ENCODE measurements at regions not wholly inside any gene's neighbourhood (a gene's known extent, or its start where the extent isn't known, plus 50 kb on each side); places are given as distances from the start of the nearest gene placed in this dataset.

- no peak for TF ChIP-seq Cebpa-rat (IDR thresholded peaks at IDR 0.05)
- Histone ChIP-seq H3K9me3 (replicated peaks in 1 of 11) (no peaks in the 10 kb centered on the region), H3K27me3 (no peaks in the 10 kb centered on the region), H3K27ac (no peak overlapping the region), H3K36me3 (no peaks in the 10 kb centered on the region), H3K4me1 (peaks cover 0 to 7% (median 0%) of the 10 kb centered on the region in 10 experiments; a peak in 5 of 20 replicates), H4K20me1 (no peaks in the 10 kb centered on the region), H3K4me3 (no peak overlapping the region), H3K4me2 (no peak overlapping the region), H3K9ac (no peak overlapping the region)
Measured at GRCh38 chr6:164025180-164025579, 610.7 kb downstream of the QKI start.

DNA sequence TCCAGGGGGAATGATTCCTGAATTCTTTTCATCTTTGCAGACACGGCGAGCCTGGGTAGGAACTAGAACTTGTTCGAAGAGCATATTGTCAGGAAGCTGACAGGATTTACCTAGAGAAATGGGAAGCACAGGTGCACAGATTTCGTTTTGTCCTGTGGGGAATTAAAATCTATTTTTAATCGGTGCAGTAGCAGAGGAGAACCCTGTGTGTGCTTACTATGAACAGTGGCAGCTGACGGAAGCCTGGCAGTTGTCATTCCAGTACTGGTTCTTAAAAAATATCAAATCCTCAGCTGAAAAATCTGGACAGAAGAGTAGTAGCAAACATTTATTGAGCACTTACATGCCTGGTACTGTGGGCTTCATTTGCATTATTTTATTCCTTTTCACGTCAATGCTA, 609.0 kb downstream of the QKI start:
- H4K20me1 ChIP-seq = no peaks in the 10 kb centered on the region
- H3K9ac ChIP-seq = no peak overlapping the region
- no peak for TF ChIP-seq Cebpa-rat (IDR thresholded peaks at IDR 0.05)
- no peaks in the 10 kb centered on the region for H3K27me3 ChIP-seq
- H3K36me3 ChIP-seq = no peaks in the 10 kb centered on the region
- no peak overlapping the region for H3K27ac ChIP-seq
- peak overlapping the region in 1 of 11 experiments; percentile 24; a peak in 1 of 22 replicates for H3K4me2 ChIP-seq
- H3K4me1 ChIP-seq = peaks cover 0 to 7% (median 0%) of the 10 kb centered on the region in 10 experiments; a peak in 5 of 20 replicates
- no peaks in the 10 kb centered on the region for H3K9me3 ChIP-seq (replicated peaks in 1 of 11)
- no peak overlapping the region for H3K4me3 ChIP-seq

DNA sequence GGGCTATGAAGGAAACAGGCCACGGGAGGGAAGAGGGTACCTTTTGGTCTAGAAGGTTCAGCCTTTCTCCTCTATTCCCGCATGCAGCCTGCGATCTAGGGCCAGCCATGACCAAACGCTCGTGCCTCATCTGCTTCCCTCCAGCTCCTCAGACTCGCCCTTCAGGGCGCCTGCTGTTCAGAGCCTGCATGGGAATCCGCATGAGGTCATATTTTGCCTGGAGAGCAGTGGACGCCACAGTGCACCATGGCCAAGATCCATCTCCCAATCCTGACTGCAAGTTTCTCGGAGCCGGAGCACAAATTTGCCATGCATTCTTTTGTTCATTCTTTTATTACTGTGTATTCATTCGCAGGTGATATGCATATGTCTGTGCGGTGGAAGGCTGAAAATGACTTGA, 608.1 kb downstream of the QKI start:
- no peak overlapping the region for H3K27ac ChIP-seq
- no peaks in the 10 kb centered on the region for H3K9me3 ChIP-seq (replicated peaks in 1 of 11)
- peaks cover 0 to 7% (median 0%) of the 10 kb centered on the region in 10 experiments; a peak in 5 of 20 replicates for H3K4me1 ChIP-seq
- no peak overlapping the region for H3K9ac ChIP-seq
- no peak overlapping the region for H3K4me3 ChIP-seq
- H4K20me1 ChIP-seq = no peaks in the 10 kb centered on the region
- no peaks in the 10 kb centered on the region for H3K36me3 ChIP-seq
- no peak overlapping the region for H3K4me2 ChIP-seq
- no peaks in the 10 kb centered on the region for H3K27me3 ChIP-seq
- no peak for TF ChIP-seq Cebpa-rat (IDR thresholded peaks at IDR 0.05)

DNA sequence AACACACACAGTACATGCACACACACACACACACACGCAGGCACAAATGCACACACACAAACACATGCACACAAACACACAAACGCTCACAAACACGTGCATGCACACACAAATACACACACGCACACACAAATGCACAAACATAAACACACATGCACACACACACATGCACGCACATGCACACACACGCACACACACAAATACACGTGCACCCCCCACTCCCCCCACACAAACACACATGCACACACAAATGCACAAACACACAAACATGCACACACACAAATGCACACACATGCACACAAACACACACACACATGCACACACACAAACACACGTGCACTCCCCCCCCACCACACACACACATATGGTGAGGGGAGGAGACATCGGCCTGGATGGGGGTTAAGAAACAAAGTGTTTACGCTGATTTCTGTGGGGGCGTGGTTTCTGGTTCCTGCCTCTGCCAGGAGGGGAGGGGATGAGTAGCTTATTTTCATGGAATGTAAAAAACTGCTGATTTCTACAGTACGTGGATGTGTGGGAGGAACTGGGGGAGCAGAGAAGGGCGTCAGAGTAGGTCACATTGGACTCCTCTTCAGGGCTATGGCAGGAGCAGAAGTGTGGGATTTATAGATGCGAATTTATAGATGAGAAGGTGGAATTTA, 607.2 kb downstream of the QKI start:
- H3K27ac ChIP-seq = no peak overlapping the region

GRCh38 chr6:164020142-164020541, 605.6 kb downstream of the QKI start:
- H3K4me1 ChIP-seq = peaks cover 0 to 7% (median 0%) of the 10 kb centered on the region in 10 experiments; a peak in 5 of 20 replicates

More for the DNA sequence above, 607.2 kb downstream of the QKI start:
- Histone ChIP-seq H3K27me3 (no peaks in the 10 kb centered on the region), H3K4me3 (no peak overlapping the region), H3K36me3 (no peaks in the 10 kb centered on the region), H3K4me2 (no peak overlapping the region), H3K9ac (no peak overlapping the region), H3K4me1 (peaks cover 0 to 7% (median 0%) of the 10 kb centered on the region in 10 experiments; a peak in 5 of 20 replicates), H4K20me1 (no peaks in the 10 kb centered on the region), H3K9me3 (replicated peaks in 1 of 11) (no peaks in the 10 kb centered on the region)
- TF ChIP-seq Cebpa-rat (IDR thresholded peaks at IDR 0.05) = no peak

DNA sequence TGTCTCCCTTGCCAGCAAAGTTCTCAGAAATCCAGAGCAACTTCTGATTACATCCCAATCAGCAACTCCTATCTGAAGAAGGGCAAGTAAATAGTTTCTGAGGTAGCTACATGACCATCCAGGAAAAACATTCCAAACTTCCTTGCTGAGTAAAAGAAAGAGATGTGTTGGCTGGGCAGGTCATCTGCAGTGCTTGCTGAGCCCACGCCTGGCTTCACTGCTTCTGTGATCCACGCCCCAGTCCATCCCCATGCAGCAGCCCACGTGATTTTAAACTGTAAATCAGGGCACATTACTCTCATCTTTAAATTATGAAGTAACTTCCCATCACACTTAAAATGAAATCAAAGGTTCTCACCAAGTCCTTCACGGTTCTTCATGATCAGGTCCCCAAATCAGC, 603.6 kb downstream of the QKI start:
- H3K4me1 ChIP-seq = no peaks in the 10 kb centered on the region
- no peaks in the 10 kb centered on the region for H4K20me1 ChIP-seq
- H3K4me2 ChIP-seq = no peak overlapping the region
- H3K27me3 ChIP-seq = no peaks in the 10 kb centered on the region
- TF ChIP-seq Cebpa-rat (IDR thresholded peaks at IDR 0.05) = no peak
- H3K9me3 ChIP-seq (replicated peaks in 1 of 11) = no peaks in the 10 kb centered on the region
- H3K9ac ChIP-seq = no peak overlapping the region
- H3K4me3 ChIP-seq = no peak overlapping the region
- H3K27ac ChIP-seq = no peak overlapping the region
- H3K36me3 ChIP-seq = no peaks in the 10 kb centered on the region

More at GRCh38 chr6:164020142-164020541, 605.6 kb downstream of the QKI start:
- Histone ChIP-seq H3K4me3 (no peak overlapping the region), H3K27ac (no peak overlapping the region), H3K9ac (no peak overlapping the region), H3K36me3 (no peaks in the 10 kb centered on the region), H3K9me3 (replicated peaks in 1 of 11) (no peaks in the 10 kb centered on the region), H4K20me1 (no peaks in the 10 kb centered on the region), H3K4me2 (no peak overlapping the region), H3K27me3 (no peaks in the 10 kb centered on the region)
- no peak for TF ChIP-seq Cebpa-rat (IDR thresholded peaks at IDR 0.05)

GRCh38 chr6:164016056-164016455, 601.5 kb downstream of the QKI start:
- Histone ChIP-seq H3K9ac (no peak overlapping the region), H3K9me3 (replicated peaks in 1 of 11) (no peaks in the 10 kb centered on the region), H3K27me3 (no peaks in the 10 kb centered on the region), H3K27ac (no peak overlapping the region), H3K4me3 (no peak overlapping the region), H3K4me1 (no peaks in the 10 kb centered on the region), H3K36me3 (no peaks in the 10 kb centered on the region), H3K4me2 (no peak overlapping the region), H4K20me1 (no peaks in the 10 kb centered on the region)
- no peak for TF ChIP-seq Cebpa-rat (IDR thresholded peaks at IDR 0.05)

GRCh38 chr6:164015088-164015484, 600.6 kb downstream of the QKI start:
- TF ChIP-seq Cebpa-rat (IDR thresholded peaks at IDR 0.05) = no peak
- Histone ChIP-seq H4K20me1 (no peaks in the 10 kb centered on the region), H3K4me1 (no peaks in the 10 kb centered on the region), H3K27me3 (no peaks in the 10 kb centered on the region), H3K27ac (no peak overlapping the region), H3K4me3 (no peak overlapping the region), H3K9me3 (replicated peaks in 1 of 11) (no peaks in the 10 kb centered on the region), H3K9ac (no peak overlapping the region), H3K36me3 (no peaks in the 10 kb centered on the region), H3K4me2 (no peak overlapping the region)

GRCh38 chr6:164014346-164015087, 600.0 kb downstream of the QKI start:
- Histone ChIP-seq H3K4me2 (no peak overlapping the region), H3K27me3 (no peaks in the 10 kb centered on the region), H3K4me1 (no peaks in the 10 kb centered on the region), H3K36me3 (no peaks in the 10 kb centered on the region), H4K20me1 (no peaks in the 10 kb centered on the region), H3K27ac (no peak overlapping the region), H3K9ac (no peak overlapping the region), H3K4me3 (no peak overlapping the region), H3K9me3 (replicated peaks in 1 of 11) (no peaks in the 10 kb centered on the region)
- no peak for TF ChIP-seq Cebpa-rat (IDR thresholded peaks at IDR 0.05)

All from BLaER1 treated with 17β-estradiol and CSF1 and Interleukin-3, amounts not matched to agents 10 nM and 100 nM (cell line).